Type B pancreatic cell (in vitro differentiated cells): ENCODE measurements at regions not wholly inside any gene's neighbourhood (a gene's known extent, or its start where the extent isn't known, plus 50 kb on each side); places are given as distances from the start of the nearest gene placed in this dataset.

ENCODE experiments used
- DNase-seq: peaks from one replicate; pipeline ENCODE4 v3.0.0; 2021; ENCODE audit warnings: mixed read lengths; ENCODE audit not compliant: unreplicated experiment; ENCODE audit errors: extremely low spot score
- H3K27ac Mint-ChIP-seq: 2 replicates; pipeline ENCODE4 v1.8.0; 2021; ENCODE audit warnings: mild to moderate bottlenecking, mixed read lengths
- H3K27me3 Mint-ChIP-seq: 2 replicates; pipeline ENCODE4 v1.8.0; 2021; ENCODE audit warnings: mixed read lengths
- H3K36me3 Mint-ChIP-seq: 2 replicates; pipeline ENCODE4 v1.8.0; 2021; ENCODE audit warnings: mixed read lengths
- H3K4me1 Mint-ChIP-seq: one replicate; pipeline ENCODE4 v1.8.0; 2021; ENCODE audit warnings: mixed read lengths; ENCODE audit not compliant: unreplicated experiment
- H3K4me3 Mint-ChIP-seq: 2 replicates; pipeline ENCODE4 v1.8.0; 2021; ENCODE audit warnings: mild to moderate bottlenecking, mixed read lengths
- H3K9me3 Mint-ChIP-seq: 2 replicates; pipeline ENCODE4 v1.8.0; 2021; ENCODE audit warnings: mixed read lengths
- CTCF ChIP-seq: fragments of 200-600 bp; sonication (generic); conservative IDR thresholded peaks from 2 replicates; pipeline ENCODE4 v1.5.0; 2021; ENCODE audit warnings: antibody characterized with exemption, mild to moderate bottlenecking

GRCh38 chr15:77795446-77795845 is 162.7 kb upstream of the LINGO1 start:
- Mint-ChIP-seq H3K4me3 (no peak overlapping the region), H3K4me1 (no peaks in the 10 kb centered on the region), H3K27ac (no peak overlapping the region), H3K36me3 (no peaks in the 10 kb centered on the region), H3K9me3 (no peaks in the 10 kb centered on the region), H3K27me3 (no peaks in the 10 kb centered on the region)
- no peak for DNase-seq
- TF ChIP-seq CTCF, result no peak

GRCh38 chr15:77791941-77792340 is 159.2 kb upstream of the LINGO1 start:
- no peaks in the 10 kb centered on the region for H3K27me3 Mint-ChIP-seq
- DNase-seq, result no peak
- no peaks in the 10 kb centered on the region for H3K36me3 Mint-ChIP-seq
- no peaks in the 10 kb centered on the region for H3K4me1 Mint-ChIP-seq
- H3K9me3 Mint-ChIP-seq, result no peaks in the 10 kb centered on the region
- no peak for TF ChIP-seq CTCF
- H3K27ac Mint-ChIP-seq, result no peak overlapping the region
- no peak overlapping the region for H3K4me3 Mint-ChIP-seq

- H3K27me3 Mint-ChIP-seq, result no peaks in the 10 kb centered on the region
- H3K4me1 Mint-ChIP-seq, result no peaks in the 10 kb centered on the region
- H3K4me3 Mint-ChIP-seq, result no peak overlapping the region
- DNase-seq, result no peak
- TF ChIP-seq CTCF, result no peak
- H3K27ac Mint-ChIP-seq, result no peak overlapping the region
- H3K36me3 Mint-ChIP-seq, result no peaks in the 10 kb centered on the region
- no peaks in the 10 kb centered on the region for H3K9me3 Mint-ChIP-seq
Observed at GRCh38 chr15:77790481-77790880, 157.8 kb upstream of the LINGO1 start.

- Mint-ChIP-seq H3K27me3 (peaks cover 4% of the 10 kb centered on the region), H3K4me3 (no peak overlapping the region), H3K9me3 (no peaks in the 10 kb centered on the region), H3K27ac (no peak overlapping the region), H3K4me1 (no peaks in the 10 kb centered on the region), H3K36me3 (no peaks in the 10 kb centered on the region)
- DNase-seq, result no peak
- no peak for TF ChIP-seq CTCF
Observed at GRCh38 chr15:77786956-77787355, 154.2 kb upstream of the LINGO1 start.

DNA sequence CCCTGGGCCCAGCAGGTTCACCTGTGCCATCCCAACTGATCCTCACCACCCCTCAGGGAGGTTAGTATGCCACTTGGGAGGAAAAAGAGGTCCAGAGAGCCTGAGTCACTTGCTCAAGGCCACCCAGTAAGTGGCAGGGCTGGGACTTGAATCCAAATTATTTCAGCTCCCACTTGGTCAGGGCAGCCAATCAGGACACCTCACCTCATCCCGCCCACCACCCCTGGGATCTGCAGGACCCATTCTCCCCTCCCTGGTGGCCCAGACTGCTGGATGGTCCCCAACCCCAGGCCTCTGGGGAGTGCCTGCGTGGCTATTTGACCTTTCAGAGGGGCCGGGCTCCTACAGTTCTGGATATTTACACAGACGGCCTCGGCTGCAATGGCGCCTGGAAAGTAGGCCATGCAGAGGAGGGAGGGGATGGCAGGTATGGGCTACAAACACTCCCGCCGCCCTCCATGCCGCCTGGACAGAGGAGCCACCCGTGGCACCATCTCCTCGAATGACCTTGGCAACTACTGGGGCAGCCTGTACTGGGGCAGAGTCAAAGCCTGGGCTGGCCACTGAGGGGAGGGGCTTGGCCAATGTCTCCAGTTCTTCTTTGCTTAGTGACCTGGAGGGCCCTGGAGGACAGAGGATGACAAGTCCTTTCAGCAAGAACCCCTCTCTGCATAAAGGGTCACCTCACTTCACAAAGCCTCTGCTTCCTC is 153.6 kb upstream of the LINGO1 start:
- H3K4me3 Mint-ChIP-seq, result no peak overlapping the region
- H3K9me3 Mint-ChIP-seq, result no peaks in the 10 kb centered on the region
- no peaks in the 10 kb centered on the region for H3K4me1 Mint-ChIP-seq
- H3K27me3 Mint-ChIP-seq, result peaks cover 4% of the 10 kb centered on the region
- no peak for TF ChIP-seq CTCF
- H3K36me3 Mint-ChIP-seq, result no peaks in the 10 kb centered on the region
- DNase-seq, result no peak
- no peak overlapping the region for H3K27ac Mint-ChIP-seq
